HG03457 (cell line): ENCODE measurements at regions not wholly inside any gene's neighbourhood (a gene's known extent, or its start where the extent isn't known, plus 50 kb on each side); places are given as distances from the start of the nearest gene placed in this dataset.
"Not testable (repeated sequence)": the region's sequence is repeated elsewhere in the genome, so short reads cannot be mapped to it uniquely, and the experiment has no call there.

Experiments
- ATAC-seq: cut with Tn5 transposase; IDR thresholded peaks from one replicate; pipeline ENCODE4 v1.9.1; 2021; ENCODE audit warnings: moderate number of reproducible peaks; ENCODE audit not compliant: unreplicated experiment

GRCh38 chr10:78231939-78232338, 198.3 kb downstream of the RPS24 start:
- ATAC-seq = no peak

- ATAC-seq = no peak
Observed at GRCh38 chr10:78236416-78237015, 202.9 kb downstream of the RPS24 start.

DNA sequence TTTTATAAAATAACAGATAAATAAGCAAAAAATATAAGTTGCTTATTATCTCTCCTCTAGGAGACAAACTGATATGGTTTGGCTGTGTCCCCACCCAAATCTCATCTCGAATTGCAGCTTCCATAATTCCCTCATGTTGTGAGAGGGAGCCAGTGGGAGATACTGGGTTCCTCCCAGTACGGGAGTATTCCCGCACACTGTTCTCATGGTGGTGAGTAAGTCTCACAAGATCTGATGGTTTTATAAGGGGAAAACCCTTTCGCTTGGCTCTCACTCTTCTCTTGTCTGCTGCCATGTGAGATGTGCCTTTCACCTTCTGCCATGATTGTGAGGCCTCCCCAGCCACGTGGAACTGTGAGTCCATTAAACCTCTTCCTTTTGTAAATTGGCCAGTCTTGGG, 204.3 kb downstream of the RPS24 start:
- not testable (repeated sequence) for ATAC-seq

DNA sequence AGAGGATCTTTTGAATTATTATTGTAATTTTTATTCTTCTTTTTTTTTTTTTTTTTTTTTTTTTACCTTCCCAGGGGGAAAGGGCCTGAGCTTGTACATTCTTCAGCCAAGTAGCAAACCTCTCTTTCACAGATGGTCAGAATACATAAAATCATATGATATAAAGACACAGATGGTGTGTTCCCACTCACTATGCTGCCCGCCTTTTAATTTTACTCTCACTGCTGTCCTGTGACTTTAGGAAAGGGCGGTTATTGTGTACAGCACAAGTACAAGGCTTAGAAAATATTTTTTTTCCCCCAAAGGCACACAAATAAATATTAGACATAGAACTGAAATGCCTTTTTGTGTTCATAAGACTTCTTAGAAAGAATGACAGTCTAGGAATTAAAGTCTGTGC, 213.6 kb downstream of the RPS24 start:
- ATAC-seq = no peak

GRCh38 chr10:78247821-78248220, 214.2 kb downstream of the RPS24 start:
- no peak for ATAC-seq

DNA sequence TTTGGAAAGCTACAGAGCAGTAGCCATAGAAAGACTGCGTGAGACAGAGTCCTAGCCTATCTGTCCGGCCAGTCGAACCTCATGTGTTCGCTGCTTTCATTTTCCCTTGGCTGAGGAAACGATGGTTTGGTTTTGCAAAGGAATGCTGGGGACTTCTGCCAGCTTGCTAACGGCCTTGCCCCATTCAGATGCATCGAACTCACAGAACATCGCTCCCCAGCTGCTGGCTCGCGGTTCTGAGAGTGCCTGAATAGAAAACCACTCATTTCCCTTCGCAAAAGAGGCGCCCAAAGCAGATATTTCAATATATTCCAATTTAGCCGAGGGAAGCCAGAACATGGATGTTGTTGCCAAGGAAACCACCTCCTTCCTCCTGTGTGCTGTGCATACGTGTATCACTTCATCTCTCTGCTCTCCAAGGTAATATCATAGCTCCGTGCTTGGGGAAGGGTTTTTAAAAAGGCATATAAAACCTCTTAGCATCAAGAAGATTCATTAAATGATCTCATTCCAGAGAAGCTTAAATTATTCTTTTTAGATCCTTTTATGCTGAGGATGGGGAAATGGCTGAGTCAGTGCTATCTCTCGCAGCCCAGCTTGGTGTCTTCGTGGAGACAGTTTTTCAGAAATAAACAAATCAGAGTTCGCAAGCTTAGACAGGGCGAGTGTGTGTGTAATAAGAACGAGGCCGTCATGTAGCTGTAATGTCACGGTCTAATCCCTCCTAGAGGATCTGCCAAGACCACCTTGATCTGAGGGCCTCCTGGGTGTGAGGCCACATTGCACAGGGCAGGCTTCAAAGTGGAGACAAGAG, 215.2 kb downstream of the RPS24 start:
- ATAC-seq = no peak

- ATAC-seq = no peak
Observed at GRCh38 chr10:78249690-78250089, 216.0 kb downstream of the RPS24 start.

GRCh38 chr10:78250313-78251015, 216.8 kb downstream of the RPS24 start:
- ATAC-seq = no peak

GRCh38 chr10:78251016-78251385, 217.3 kb downstream of the RPS24 start:
- ATAC-seq = no peak

- no peak for ATAC-seq
Observed at GRCh38 chr10:78252286-78252685, 218.6 kb downstream of the RPS24 start.

GRCh38 chr10:78253063-78253853, 219.6 kb downstream of the RPS24 start:
- ATAC-seq = no peak

DNA sequence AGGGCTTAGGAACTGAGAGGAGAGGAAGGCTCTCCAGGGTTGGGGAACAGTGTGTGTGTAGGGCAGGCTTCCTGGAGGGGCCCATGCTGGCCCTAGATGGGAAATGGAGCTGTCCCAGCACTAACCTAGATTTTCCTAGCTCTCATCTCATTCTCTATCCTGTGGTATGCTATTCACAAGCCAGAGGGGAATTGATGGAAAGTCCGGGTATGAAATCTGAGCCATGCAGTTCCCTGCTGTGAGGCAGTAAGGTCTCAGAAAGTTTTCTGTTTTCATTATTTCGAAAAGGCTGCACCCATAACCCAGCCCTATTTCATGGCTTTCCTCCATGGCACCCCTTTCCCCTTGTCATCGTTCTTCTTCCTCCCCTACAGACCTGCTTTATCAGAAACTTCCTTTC, 220.3 kb downstream of the RPS24 start:
- ATAC-seq = no peak

- ATAC-seq = no peak
Observed at GRCh38 chr10:78255214-78255613, 221.6 kb downstream of the RPS24 start.

GRCh38 chr10:78255796-78256638, 222.4 kb downstream of the RPS24 start:
- no peak for ATAC-seq

GRCh38 chr10:78258323-78259030, 224.8 kb downstream of the RPS24 start:
- ATAC-seq = no peak

DNA sequence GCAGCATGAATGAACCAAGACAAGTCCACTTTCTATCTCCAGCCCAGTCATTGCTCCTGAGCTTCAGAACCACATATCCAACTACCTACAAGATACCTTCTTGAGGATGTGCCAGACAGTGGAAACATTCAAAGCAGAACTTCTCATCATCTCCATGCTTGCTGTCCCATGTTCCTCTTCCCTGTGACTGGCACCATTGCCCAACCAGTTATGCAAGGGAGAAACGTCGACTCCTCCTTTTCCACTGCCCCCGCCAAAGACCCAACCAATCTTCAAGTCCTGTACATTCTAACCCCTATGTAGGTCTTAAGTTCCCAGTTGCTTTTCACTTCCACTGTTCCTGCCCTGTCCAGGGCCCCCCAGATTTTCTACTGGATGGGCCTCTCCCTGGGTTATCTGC, 225.7 kb downstream of the RPS24 start:
- no peak for ATAC-seq

DNA sequence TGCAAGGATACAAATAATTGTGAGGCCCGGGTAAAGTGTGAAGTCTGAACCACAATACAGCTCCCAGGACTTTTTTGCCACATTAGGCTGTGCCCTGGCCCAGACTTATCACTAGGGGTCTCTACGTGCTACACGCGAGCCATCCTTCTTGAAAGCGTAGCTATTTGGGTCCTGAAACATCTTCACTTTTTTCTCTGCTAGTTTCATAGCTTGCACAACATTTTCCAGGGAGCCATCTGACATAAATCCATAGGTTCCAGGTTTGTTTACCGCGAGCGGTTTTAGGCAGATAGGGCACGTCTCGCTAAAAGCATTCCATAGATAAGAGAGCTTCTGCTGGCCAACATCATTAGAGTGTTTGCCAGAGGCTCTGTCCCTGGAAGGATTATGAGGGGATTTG, 226.5 kb downstream of the RPS24 start:
- ATAC-seq = no peak

GRCh38 chr10:78260680-78261079, 227.0 kb downstream of the RPS24 start:
- ATAC-seq = no peak

DNA sequence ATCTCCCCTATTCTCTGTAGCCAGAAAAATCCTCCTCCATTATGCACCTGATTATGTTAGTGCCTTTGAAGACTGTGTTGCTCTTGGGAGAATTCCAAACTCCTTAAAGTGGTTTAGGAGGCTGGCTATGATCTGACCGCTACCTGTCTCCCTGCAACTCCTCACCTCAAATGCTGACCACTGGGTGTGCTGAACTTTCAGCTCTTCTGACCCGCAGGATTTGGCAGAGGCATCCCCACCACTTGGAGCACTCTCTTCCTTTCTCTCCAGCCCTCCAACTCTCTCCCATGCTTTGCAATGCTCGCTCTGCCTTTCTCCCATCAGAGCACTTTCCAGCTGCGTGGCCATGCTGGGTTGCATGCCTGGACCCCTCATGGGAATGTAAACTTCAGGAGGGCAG, 227.6 kb downstream of the RPS24 start:
- no peak for ATAC-seq

GRCh38 chr10:78262860-78263259, 229.2 kb downstream of the RPS24 start:
- ATAC-seq = no peak
